ENCODE measurements at regions not wholly inside any gene's neighbourhood (a gene's known extent, or its start where the extent isn't known, plus 50 kb on each side); places are given as distances from the start of the nearest gene placed in this dataset.

DNA sequence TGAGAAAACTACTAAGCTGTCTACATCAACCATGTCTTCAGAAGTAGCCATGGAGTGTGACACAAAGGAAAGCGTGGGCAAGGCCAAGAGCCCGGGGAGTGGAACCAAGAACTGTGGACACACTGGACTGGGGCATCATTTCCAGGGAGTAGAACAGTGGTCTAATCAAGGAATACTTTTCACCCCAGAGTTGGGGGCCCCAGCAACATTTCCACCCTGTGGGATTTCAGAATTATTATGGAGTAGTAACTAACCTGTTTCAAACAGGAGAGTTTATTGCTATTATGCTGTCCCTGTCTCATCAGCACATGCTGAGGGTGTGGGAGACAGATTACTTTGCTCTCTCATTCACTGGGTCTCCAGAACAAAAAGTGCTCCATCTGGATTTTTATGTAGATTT lies 58.0 kb upstream of the FSTL4 start:
- WGBS, 2 donors (ENCODE audit: extremely low coverage in 2 of 2, insufficient read length in 2 of 2, insufficient replicate concordance in 1 of 2) = no CpG with 5 or more reads among the region's 2 CpGs
- no peak overlapping the region for H3K4ac ChIP-seq (ENCODE audit: low read length)
- H2BK15ac ChIP-seq (ENCODE audit: low read length) = no peak overlapping the region
- no peak overlapping the region for H2BK120ac ChIP-seq (ENCODE audit: low read depth, low read length)
- H2AFZ ChIP-seq (ENCODE audit: low read length) = no peak overlapping the region
- DNase-seq (ENCODE audit: low spot score) = no peak
- H3K4me2 ChIP-seq (ENCODE audit: insufficient read depth, low read length, poor library complexity, severe bottlenecking) = no peak overlapping the region
- H3K27ac ChIP-seq (replicated peaks; ENCODE audit: low read length) = no peak overlapping the region
- no peak overlapping the region for H4K91ac ChIP-seq (ENCODE audit: low read depth, low read length, poor library complexity)
- no peak overlapping the region for H2BK5ac ChIP-seq (ENCODE audit: low read length)
- H3K9ac ChIP-seq (ENCODE audit: low read depth, low read length, poor library complexity) = no peak overlapping the region
- peaks cover 0 to 3% of the 10 kb centered on the region in 2 donors for H3K4me1 ChIP-seq (ENCODE audit: control insufficient read depth in 2 of 2, insufficient read depth in 1 of 2, low read depth in 1 of 2, low read length in 2 of 2)
- no peak overlapping the region for H2AK5ac ChIP-seq (ENCODE audit: low read depth, low read length)
- H4K8ac ChIP-seq (ENCODE audit: low read depth, low read length) = no peak overlapping the region
- H3K36me3 ChIP-seq (replicated peaks in 1 of 2; ENCODE audit: control insufficient read depth in 2 of 2, insufficient read depth in 2 of 2, low read length in 2 of 2) = no peaks in the 10 kb centered on the region
- peaks cover 0 to 5% of the 10 kb centered on the region in 2 donors for H3K9me3 ChIP-seq (replicated peaks in 1 of 2; ENCODE audit: control insufficient read depth in 2 of 2, insufficient read depth in 1 of 2, low read depth in 1 of 2, low read length in 2 of 2)
- no peak overlapping the region for H3K18ac ChIP-seq (ENCODE audit: low read length)
- H3K27me3 ChIP-seq (ENCODE audit: control insufficient read depth in 3 of 3, insufficient read depth in 3 of 3, low read depth in 1 of 3, low read length in 3 of 3) = peaks cover 0 to 2% (median 0%) of the 10 kb centered on the region in 3 experiments
- H3K4me3 ChIP-seq (ENCODE audit: low read length in 2 of 2) = no peak overlapping the region
- no peak overlapping the region for H3K23ac ChIP-seq (ENCODE audit: low read depth, low read length, poor library complexity)
- no peaks in the 10 kb centered on the region for H3K79me1 ChIP-seq (ENCODE audit: low read depth, low read length)
- H3K14ac ChIP-seq (ENCODE audit: low read length) = no peak overlapping the region
- H2BK12ac ChIP-seq (ENCODE audit: low read length) = no peak overlapping the region

- Histone ChIP-seq H3K9me3 (replicated peaks in 1 of 2; ENCODE audit: control insufficient read depth in 2 of 2, insufficient read depth in 1 of 2, low read depth in 1 of 2, low read length in 2 of 2) (peaks cover 0 to 5% of the 10 kb centered on the region in 2 donors), H3K4ac (ENCODE audit: low read length) (no peak overlapping the region), H2BK12ac (ENCODE audit: low read length) (no peak overlapping the region), H3K27me3 (ENCODE audit: control insufficient read depth in 3 of 3, insufficient read depth in 3 of 3, low read depth in 1 of 3, low read length in 3 of 3) (peaks cover 0 to 2% (median 0%) of the 10 kb centered on the region in 3 experiments), H3K4me1 (ENCODE audit: control insufficient read depth in 2 of 2, insufficient read depth in 1 of 2, low read depth in 1 of 2, low read length in 2 of 2) (no peaks in the 10 kb centered on the region), H2BK5ac (ENCODE audit: low read length) (no peak overlapping the region), H3K23ac (ENCODE audit: low read depth, low read length, poor library complexity) (no peak overlapping the region), H4K91ac (ENCODE audit: low read depth, low read length, poor library complexity) (no peak overlapping the region), H3K36me3 (replicated peaks in 1 of 2; ENCODE audit: control insufficient read depth in 2 of 2, insufficient read depth in 2 of 2, low read length in 2 of 2) (no peaks in the 10 kb centered on the region), H2BK15ac (ENCODE audit: low read length) (no peak overlapping the region), H2BK120ac (ENCODE audit: low read depth, low read length) (no peak overlapping the region), H4K8ac (ENCODE audit: low read depth, low read length) (no peak overlapping the region), H2AFZ (ENCODE audit: low read length) (no peak overlapping the region), H3K18ac (ENCODE audit: low read length) (no peak overlapping the region), H2AK5ac (ENCODE audit: low read depth, low read length) (no peak overlapping the region), H3K14ac (ENCODE audit: low read length) (no peak overlapping the region), H3K9ac (ENCODE audit: low read depth, low read length, poor library complexity) (no peak overlapping the region), H3K79me1 (ENCODE audit: low read depth, low read length) (no peaks in the 10 kb centered on the region), H3K27ac (replicated peaks; ENCODE audit: low read length) (no peak overlapping the region), H3K4me3 (ENCODE audit: low read length in 2 of 2) (no peak overlapping the region), H3K4me2 (ENCODE audit: insufficient read depth, low read length, poor library complexity, severe bottlenecking) (no peak overlapping the region)
- WGBS, 2 donors (ENCODE audit: extremely low coverage in 2 of 2, insufficient read length in 2 of 2, insufficient replicate concordance in 1 of 2) = no CpG with 5 or more reads among the region's 6 CpGs
- no peak for DNase-seq (ENCODE audit: low spot score)
These were observed 57.1 kb upstream of the FSTL4 start for GRCh38 chr5:133669472-133669871.

- no peak overlapping the region for H2BK15ac ChIP-seq (ENCODE audit: low read length)
- H3K27me3 ChIP-seq (ENCODE audit: control insufficient read depth in 3 of 3, insufficient read depth in 3 of 3, low read depth in 1 of 3, low read length in 3 of 3) = no peaks in the 10 kb centered on the region
- no peak for DNase-seq (ENCODE audit: low spot score)
- H3K14ac ChIP-seq (ENCODE audit: low read length) = no peak overlapping the region
- H3K18ac ChIP-seq (ENCODE audit: low read length) = no peak overlapping the region
- no peak overlapping the region for H2AK5ac ChIP-seq (ENCODE audit: low read depth, low read length)
- no CpG with 5 or more reads among the region's 5 CpGs for WGBS, 2 donors (ENCODE audit: extremely low coverage in 2 of 2, insufficient read length in 2 of 2, insufficient replicate concordance in 1 of 2)
- H2AFZ ChIP-seq (ENCODE audit: low read length) = no peak overlapping the region
- peaks cover 0 to 5% of the 10 kb centered on the region in 2 donors for H3K9me3 ChIP-seq (replicated peaks in 1 of 2; ENCODE audit: control insufficient read depth in 2 of 2, insufficient read depth in 1 of 2, low read depth in 1 of 2, low read length in 2 of 2)
- H3K9ac ChIP-seq (ENCODE audit: low read depth, low read length, poor library complexity) = no peak overlapping the region
- H3K23ac ChIP-seq (ENCODE audit: low read depth, low read length, poor library complexity) = no peak overlapping the region
- H2BK12ac ChIP-seq (ENCODE audit: low read length) = no peak overlapping the region
- H3K4me1 ChIP-seq (ENCODE audit: control insufficient read depth in 2 of 2, insufficient read depth in 1 of 2, low read depth in 1 of 2, low read length in 2 of 2) = no peaks in the 10 kb centered on the region
- H3K4me3 ChIP-seq (ENCODE audit: low read length in 2 of 2) = no peak overlapping the region
- no peaks in the 10 kb centered on the region for H3K36me3 ChIP-seq (replicated peaks in 1 of 2; ENCODE audit: control insufficient read depth in 2 of 2, insufficient read depth in 2 of 2, low read length in 2 of 2)
- H4K91ac ChIP-seq (ENCODE audit: low read depth, low read length, poor library complexity) = no peak overlapping the region
- no peak overlapping the region for H3K27ac ChIP-seq (replicated peaks; ENCODE audit: low read length)
- H3K4me2 ChIP-seq (ENCODE audit: insufficient read depth, low read length, poor library complexity, severe bottlenecking) = no peak overlapping the region
- no peak overlapping the region for H4K8ac ChIP-seq (ENCODE audit: low read depth, low read length)
- no peaks in the 10 kb centered on the region for H3K79me1 ChIP-seq (ENCODE audit: low read depth, low read length)
- H2BK120ac ChIP-seq (ENCODE audit: low read depth, low read length) = no peak overlapping the region
- H3K4ac ChIP-seq (ENCODE audit: low read length) = no peak overlapping the region
- H2BK5ac ChIP-seq (ENCODE audit: low read length) = no peak overlapping the region
These were observed 56.1 kb upstream of the FSTL4 start for GRCh38 chr5:133668458-133668857.

DNA sequence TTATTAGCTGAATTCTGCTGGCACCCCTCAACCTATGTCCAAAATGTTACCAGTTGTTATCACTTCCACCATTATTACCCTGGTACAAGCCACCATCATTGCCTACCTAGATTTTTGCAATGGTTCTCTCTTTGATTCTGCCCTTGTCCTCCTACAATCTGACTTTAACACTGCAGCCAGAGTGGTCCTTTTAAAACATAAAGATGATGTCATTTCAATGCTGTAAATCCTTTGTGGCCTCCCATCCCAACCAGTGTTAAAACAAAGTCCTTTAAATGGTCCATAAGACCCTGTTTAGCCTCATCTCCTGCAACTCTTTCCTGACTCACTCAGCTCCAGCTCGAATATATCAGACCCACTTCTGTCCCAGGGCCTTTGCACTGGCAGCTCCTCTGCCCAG lies 54.9 kb upstream of the FSTL4 start:
- Histone ChIP-seq H3K14ac (ENCODE audit: low read length) (no peak overlapping the region), H4K91ac (ENCODE audit: low read depth, low read length, poor library complexity) (no peak overlapping the region), H2BK12ac (ENCODE audit: low read length) (no peak overlapping the region)

More for the DNA sequence above, 54.9 kb upstream of the FSTL4 start:
- H3K4ac ChIP-seq (ENCODE audit: low read length) = no peak overlapping the region
- H2BK15ac ChIP-seq (ENCODE audit: low read length) = no peak overlapping the region
- H3K27me3 ChIP-seq (ENCODE audit: control insufficient read depth in 3 of 3, insufficient read depth in 3 of 3, low read depth in 1 of 3, low read length in 3 of 3) = no peaks in the 10 kb centered on the region
- H2AK5ac ChIP-seq (ENCODE audit: low read depth, low read length) = no peak overlapping the region
- H3K9me3 ChIP-seq (replicated peaks in 1 of 2; ENCODE audit: control insufficient read depth in 2 of 2, insufficient read depth in 1 of 2, low read depth in 1 of 2, low read length in 2 of 2) = peaks cover 0 to 5% of the 10 kb centered on the region in 2 donors
- H3K79me1 ChIP-seq (ENCODE audit: low read depth, low read length) = no peaks in the 10 kb centered on the region
- H3K4me1 ChIP-seq (ENCODE audit: control insufficient read depth in 2 of 2, insufficient read depth in 1 of 2, low read depth in 1 of 2, low read length in 2 of 2) = no peaks in the 10 kb centered on the region
- H4K8ac ChIP-seq (ENCODE audit: low read depth, low read length) = no peak overlapping the region
- H3K23ac ChIP-seq (ENCODE audit: low read depth, low read length, poor library complexity) = no peak overlapping the region
- H2BK5ac ChIP-seq (ENCODE audit: low read length) = no peak overlapping the region
- H2AFZ ChIP-seq (ENCODE audit: low read length) = no peak overlapping the region
- H3K18ac ChIP-seq (ENCODE audit: low read length) = no peak overlapping the region
- WGBS, 2 donors (ENCODE audit: extremely low coverage in 2 of 2, insufficient read length in 2 of 2, insufficient replicate concordance in 1 of 2) = no CpG with 5 or more reads among the region's 1 CpG
- H3K27ac ChIP-seq (replicated peaks; ENCODE audit: low read length) = no peak overlapping the region
- no peak overlapping the region for H3K9ac ChIP-seq (ENCODE audit: low read depth, low read length, poor library complexity)
- H3K4me2 ChIP-seq (ENCODE audit: insufficient read depth, low read length, poor library complexity, severe bottlenecking) = no peak overlapping the region
- no peak overlapping the region for H2BK120ac ChIP-seq (ENCODE audit: low read depth, low read length)
- H3K36me3 ChIP-seq (replicated peaks in 1 of 2; ENCODE audit: control insufficient read depth in 2 of 2, insufficient read depth in 2 of 2, low read length in 2 of 2) = no peaks in the 10 kb centered on the region
- H3K4me3 ChIP-seq (ENCODE audit: low read length in 2 of 2) = no peak overlapping the region
- DNase-seq (ENCODE audit: low spot score) = no peak
